Neural progenitor cell (in vitro differentiated cells): ENCODE measurements at regions not wholly inside any gene's neighbourhood (a gene's known extent, or its start where the extent isn't known, plus 50 kb on each side); places are given as distances from the start of the nearest gene placed in this dataset.

ENCODE experiments used
- CTCF ChIP-seq: fragments of 200-600 bp; sonication (generic); IDR thresholded peaks from 2 replicates; pipeline ENCODE4 v1.5.1; 2017; ENCODE audit warnings: antibody characterized with exemption, mild to moderate bottlenecking
- EZH2 ChIP-seq: fragments of 200-600 bp; sonication (generic); IDR thresholded peaks from 2 replicates; pipeline ENCODE4 v1.6.1; 2017; ENCODE audit warnings: antibody characterized with exemption, mild to moderate bottlenecking, moderate library complexity
- EZH2phosphoT487 ChIP-seq: fragments of 200-600 bp; sonication (generic); IDR thresholded peaks from 2 replicates; pipeline ENCODE4 v1.6.1; 2017; ENCODE audit warnings: antibody characterized with exemption

- no peak for TF ChIP-seq CTCF
- TF ChIP-seq EZH2, result no peak
- no peak for TF ChIP-seq EZH2phosphoT487
Measured at GRCh38 chr3:150165396-150166094, 194.8 kb upstream of the PFN2 start.
